ENCODE measurements at regions not wholly inside any gene's neighbourhood (a gene's known extent, or its start where the extent isn't known, plus 50 kb on each side); places are given as distances from the start of the nearest gene placed in this dataset.

DNA sequence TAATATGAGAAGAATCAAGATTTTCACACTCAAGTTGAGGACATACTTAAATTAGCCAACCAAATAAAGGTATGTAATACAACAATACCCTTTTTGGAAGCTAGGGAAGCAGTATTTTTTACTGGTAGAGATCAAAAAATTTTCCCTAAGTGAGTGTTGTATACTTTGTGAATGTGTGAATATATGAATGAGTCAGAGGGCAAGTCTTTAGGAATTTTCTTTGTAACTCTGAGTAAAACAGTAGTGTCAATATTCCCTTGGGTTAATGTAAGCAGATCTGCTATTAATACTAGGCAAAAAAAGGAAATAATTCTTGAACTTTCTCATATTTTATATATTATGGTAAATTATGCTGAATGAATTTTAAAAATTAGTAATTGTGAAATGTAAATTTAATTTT, 1161.8 kb upstream of the MIR17HG start:
- intact Hi-C loops (cut with DNase I), result no loop called here
- ATAC-seq (no peak), DNase-seq (ENCODE audit: low spot score) (no peak)

DNA sequence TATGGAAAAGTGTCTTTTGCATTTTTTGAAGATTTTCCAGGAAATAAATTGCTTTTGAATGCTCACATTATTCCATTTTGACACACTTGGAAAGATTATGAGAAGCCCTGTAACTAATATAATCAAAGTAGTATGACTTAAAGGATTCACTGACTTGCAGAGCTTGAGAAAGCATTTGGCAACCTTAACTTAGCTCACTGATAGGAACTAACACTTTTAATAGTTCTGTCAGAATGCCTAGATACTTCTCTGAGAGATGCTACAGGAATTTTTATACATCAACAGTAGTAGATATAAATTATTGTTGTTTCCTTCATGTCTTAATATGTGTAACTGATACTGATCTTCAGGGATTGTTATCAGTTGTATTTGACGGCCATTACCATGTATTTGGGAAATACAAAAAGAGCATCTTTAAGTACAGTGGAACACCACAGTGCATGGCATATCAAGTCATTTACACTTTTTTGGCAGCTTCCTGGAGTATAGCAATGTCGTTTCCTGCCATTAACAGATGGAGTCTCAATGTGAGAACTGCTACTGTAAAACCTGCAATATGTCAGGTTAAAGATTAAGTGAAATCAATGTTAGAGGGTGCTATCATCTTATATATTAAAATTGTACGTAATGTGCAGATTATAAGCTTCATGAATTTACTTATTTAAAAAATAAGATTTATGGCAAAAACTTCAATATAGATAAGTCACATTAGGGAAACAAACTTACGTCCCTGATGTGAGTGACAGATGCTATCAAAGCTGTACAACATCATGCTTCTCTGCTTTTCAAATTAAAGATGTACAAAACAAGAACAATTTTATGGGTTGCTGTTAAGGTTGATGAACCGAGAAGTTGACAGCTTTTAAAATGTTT, 1159.8 kb upstream of the MIR17HG start:
- intact Hi-C loops (cut with DNase I), result no loop called here
- DNase-seq (ENCODE audit: low spot score), result no peak
- no peak for ATAC-seq

DNA sequence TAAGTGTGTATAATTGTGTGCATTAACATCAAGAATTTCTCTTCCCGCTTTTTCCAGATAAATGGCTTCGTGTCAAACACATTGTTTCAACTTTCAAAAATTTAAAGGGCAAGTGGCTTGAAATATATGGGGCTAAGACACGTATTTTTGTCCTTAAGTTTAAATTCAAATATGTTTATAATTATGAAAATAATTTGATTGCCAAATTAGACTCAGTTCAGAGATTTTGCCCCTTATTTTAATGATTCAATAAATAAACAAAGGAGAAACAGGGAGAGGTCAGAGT, 1159.2 kb upstream of the MIR17HG start:
- ATAC-seq (no peak), DNase-seq (ENCODE audit: low spot score) (no peak)
- intact Hi-C loops (cut with DNase I), result no loop called here

DNA sequence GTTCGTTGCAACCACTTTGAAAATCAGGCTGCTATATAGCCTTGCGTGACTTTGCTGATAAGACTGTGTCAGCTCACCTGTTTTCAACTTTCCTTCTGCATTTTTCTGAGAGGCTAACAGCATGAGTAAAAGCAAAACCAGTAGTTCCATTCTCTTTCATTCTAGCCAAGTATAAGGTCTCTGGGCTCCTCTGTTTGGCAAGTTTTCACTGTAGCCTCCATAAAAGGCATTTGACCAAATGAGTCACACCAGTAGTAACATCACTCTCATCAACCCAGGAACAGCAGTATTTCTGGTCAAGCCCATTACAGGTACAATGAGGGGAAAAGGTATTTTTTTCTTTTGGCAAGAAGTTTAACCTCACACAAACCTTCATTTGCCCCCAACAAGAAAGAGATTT, 1149.8 kb upstream of the MIR17HG start:
- DNase-seq (ENCODE audit: low spot score) (no peak), ATAC-seq (no peak)
- intact Hi-C loops (cut with DNase I), result no loop called here

DNA sequence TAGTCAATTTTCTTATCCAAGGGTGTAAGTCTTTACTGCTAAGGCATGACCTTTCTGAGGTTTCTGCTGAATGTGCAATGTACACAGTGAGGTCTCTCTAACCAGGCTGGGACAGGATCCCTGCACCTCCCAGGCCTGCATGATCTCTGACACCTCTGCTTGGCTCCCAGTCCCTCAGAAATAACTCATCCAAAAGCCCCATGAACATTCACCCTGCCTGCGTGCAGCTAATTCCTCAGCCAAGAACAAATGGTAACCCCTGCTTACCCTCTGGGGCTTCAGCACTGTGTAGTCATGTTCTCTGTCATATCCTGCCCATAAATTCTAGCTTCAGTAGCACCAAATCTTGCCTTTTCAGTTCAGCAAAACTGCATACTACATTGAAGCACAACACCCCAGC, 1146.3 kb upstream of the MIR17HG start:
- no peak for DNase-seq (ENCODE audit: low spot score)
- no peak for ATAC-seq
- intact Hi-C loops (cut with DNase I), result no loop called here

DNA sequence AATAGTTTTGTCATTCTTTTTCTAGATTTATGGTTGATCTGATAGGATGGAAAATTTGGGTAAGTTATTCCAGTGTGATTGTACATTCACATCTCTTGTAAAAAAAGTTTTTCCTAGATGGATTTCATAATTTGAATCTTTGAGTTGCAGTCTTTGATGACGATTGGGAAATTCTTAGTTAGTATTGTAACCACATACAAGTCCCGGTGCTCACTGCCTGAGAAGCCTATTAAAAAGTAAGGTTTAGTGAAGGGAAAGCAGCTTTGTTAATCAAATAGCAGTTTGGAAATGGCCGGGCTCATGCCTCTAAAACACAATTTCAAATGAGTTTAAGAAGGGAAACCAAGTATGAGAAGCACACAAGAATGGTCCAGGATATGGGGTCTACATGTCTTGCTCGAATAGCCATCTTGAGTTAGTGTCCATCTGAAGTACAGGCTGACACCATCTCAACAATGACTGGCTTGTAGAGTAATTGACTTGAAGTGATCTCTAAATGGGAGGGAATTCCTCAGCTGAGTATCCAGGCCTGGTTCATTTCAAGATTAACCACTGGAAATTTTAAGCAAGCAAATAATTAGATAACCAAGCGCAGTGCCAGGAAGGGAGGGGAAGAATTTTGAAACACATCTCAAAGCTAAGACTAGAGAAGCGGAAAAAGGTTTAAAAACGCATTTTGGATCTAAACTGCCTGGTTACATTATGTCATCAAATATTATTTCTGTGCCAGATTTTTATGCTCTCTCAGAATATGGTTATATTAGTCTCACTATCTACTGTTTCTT, 1145.6 kb upstream of the MIR17HG start:
- intact Hi-C loops (cut with DNase I), result no loop called here
- ATAC-seq (no peak), DNase-seq (ENCODE audit: low spot score) (no peak)

DNA sequence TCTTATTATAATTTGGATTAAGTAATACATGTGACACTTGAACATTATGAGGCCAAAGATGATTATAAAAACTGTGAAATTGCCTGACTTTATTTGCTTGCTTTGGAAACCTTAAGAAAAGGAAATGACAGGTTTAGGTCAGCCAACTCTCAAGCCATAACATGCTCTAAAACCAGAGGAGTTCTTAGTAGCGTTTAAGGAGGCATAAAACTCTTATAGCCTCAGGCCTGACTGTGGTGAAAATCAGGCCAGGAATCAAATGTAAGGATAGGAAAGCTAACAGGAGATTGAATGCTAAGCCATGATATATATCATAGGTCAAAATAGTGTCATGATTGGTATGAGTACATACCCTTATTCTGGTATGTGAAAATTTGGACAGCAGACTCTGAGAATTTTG, 1142.4 kb upstream of the MIR17HG start:
- no peak for DNase-seq (ENCODE audit: low spot score)
- intact Hi-C loops (cut with DNase I), result no loop called here
- no peak for ATAC-seq

DNA sequence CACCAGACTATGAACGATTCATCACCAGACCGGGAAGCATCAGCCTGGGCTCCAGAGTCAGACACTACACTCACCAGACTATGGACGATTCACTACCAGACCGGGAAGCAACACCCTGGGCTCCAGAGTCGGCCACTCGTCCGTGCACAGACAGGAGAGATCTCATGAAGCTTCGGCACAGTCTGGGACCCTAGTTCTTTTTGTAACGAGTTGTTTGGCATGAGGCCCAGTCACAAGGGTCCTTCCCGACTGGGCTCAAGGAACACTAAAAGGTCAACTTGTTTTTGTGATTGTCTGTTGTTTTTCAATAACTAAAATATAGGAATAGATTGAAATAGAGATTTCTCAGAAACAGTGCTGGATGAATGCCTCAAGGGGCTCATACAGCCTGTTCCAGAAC, 1141.6 kb upstream of the MIR17HG start:
- DNase-seq (ENCODE audit: low spot score) (no peak), ATAC-seq (no peak)
- intact Hi-C loops (cut with DNase I), result no loop called here

DNA sequence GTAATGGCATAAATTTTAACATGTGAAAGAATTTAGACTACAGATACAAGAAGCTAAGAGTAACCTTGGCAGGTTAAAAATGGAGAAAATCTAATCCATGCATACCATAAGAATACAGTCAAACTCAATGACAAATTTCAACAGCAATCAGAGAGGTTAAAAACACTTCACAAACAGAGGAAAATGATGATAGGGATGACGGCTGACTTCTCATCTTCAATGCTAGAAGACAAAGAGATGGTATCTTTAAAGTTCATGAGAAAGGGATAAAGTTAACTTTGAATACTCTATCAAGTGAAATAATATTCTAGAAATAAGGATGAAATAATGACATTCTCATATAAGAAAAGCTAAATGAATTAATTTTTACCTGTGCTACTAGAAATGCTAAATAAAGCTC, 1130.2 kb upstream of the MIR17HG start:
- ATAC-seq (no peak), DNase-seq (ENCODE audit: low spot score) (no peak)
- intact Hi-C loops (cut with DNase I), result no loop called here

DNA sequence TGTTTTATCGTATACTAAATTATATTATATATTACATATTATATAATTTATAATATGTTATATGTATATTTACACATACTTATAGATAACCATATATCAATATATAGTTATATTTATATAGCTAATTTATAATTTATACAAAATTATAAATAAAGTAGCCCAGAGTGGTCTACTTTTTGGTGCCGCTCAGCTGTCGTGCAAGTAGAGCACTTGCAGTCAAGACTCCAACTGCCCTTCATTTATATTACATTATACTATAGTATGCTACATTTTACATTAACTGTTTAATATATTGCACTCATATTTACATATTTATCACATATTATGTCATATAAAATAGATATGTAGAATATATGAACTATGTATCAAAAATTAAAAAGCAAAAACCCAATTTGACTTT, 1124.7 kb upstream of the MIR17HG start:
- DNase-seq (ENCODE audit: low spot score) (no peak), ATAC-seq (no peak)
- intact Hi-C loops (cut with DNase I), result no loop called here

DNA sequence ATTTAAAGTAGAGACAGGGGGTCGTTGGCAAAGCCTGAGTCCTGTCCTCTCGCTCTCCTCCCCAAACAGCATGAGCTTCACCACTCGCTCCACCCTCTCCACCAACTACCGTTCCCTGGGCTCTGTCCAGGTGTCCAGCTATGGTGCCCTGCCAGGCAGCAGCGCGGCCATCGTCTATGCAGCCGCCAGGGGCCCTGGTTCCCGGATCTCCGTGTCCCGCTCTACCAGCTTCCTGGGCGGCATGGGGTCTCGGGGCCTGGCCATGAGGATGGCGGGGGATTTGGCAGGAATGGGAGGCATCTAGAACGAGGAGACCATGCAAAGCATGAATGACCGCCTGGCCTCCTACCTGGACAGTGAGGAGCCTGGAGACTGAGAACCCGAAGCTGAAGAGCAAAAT, 1117.2 kb upstream of the MIR17HG start:
- intact Hi-C loops (cut with DNase I), result no loop called here
- ATAC-seq (no peak), DNase-seq (ENCODE audit: low spot score) (no peak)

DNA sequence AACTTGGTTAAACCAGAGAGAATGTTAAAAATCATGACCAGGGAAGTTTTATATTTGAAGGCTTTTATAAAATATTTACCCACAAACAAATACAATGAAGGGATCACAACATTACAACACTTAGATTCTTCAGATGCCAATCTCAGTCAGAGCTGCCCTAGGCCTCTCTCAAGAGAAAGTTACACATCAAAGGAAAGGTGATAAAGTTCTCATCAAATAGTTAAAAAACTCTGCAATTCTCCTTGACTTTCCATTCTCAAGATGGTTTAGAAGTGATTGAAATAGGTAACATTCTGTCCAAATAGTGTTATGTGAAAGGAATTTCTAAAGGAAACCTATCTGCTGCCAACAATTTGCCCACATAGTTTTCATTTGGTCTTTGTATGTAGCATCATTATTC, 1115.2 kb upstream of the MIR17HG start:
- ATAC-seq (no peak), DNase-seq (ENCODE audit: low spot score) (no peak)
- intact Hi-C loops (cut with DNase I), result no loop called here

DNA sequence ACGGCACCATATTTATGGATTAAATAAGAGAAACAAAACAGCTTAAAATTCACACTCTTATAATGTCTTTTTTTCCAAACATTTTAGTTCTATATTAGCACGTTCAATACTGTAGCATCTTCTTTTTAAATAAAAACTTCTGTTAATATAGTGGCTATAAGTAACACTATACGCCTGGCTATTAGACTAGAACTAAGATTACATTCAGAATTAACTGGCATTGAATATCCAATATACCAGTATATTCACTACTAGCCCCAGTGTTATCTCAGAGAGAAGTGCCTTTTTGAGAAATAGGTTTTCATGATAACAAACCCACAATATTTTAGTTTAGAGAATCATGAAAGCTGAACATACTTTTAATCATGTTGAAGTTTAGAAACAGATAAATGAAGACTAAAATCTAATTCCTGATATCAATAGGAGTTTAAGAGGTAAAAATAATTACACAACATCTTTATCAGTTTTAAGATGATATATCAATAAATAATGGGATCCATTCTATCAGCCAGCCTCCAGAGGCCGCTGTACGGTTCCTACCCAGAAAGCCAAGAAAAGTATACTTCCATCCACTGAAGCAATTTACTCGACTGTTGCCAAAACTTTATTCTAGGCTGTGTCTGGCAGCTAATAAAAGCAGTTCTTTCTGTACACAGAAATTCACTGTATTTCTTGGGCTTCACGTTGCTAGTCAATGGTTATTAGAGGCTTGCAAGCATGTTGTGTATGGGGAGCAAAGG, 1113.4 kb upstream of the MIR17HG start:
- DNase-seq (ENCODE audit: low spot score) (no peak), ATAC-seq (no peak)
- intact Hi-C loops (cut with DNase I), result no loop called here

DNA sequence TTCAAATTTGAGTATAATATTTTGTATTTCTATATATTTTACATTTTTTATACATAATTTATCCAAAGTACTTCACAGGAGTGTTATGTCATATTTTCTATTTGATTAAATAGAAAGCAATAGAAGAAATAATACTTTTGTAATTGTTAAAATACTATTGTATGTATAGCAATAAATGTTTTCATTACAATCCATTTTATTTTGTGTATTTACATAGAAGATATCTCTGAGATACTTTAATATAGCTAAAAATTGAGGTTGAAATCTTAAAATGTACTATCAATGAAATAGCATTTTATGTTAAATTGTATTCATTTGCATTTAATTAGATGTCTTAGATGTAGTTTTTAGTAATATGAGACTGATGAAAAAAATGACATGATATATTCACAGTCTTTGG, 1109.6 kb upstream of the MIR17HG start:
- ATAC-seq, result no peak
- intact Hi-C loops (cut with DNase I), result no loop called here
- DNase-seq (ENCODE audit: low spot score), result no peak

DNA sequence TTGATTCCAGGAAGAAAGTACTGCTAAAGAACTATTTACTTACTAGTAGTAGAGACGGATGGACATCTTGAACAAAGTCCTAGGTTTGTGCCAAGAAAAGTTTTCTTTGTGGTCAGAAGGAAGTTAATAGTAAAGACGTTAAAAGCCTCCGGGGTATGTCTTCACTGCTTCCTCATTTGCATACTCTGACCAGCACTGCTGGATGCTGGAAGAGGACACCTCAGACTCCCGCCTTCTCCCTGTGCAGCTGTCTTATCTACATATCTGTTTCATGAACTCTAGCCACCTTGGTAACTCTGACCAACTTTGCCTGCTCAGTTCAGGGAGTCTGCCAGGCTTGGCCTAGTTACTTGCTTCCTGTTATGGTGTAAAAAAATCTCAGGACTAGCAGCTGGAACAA, 1109.1 kb upstream of the MIR17HG start:
- ATAC-seq (no peak), DNase-seq (ENCODE audit: low spot score) (no peak)
- intact Hi-C loops (cut with DNase I), result no loop called here

DNA sequence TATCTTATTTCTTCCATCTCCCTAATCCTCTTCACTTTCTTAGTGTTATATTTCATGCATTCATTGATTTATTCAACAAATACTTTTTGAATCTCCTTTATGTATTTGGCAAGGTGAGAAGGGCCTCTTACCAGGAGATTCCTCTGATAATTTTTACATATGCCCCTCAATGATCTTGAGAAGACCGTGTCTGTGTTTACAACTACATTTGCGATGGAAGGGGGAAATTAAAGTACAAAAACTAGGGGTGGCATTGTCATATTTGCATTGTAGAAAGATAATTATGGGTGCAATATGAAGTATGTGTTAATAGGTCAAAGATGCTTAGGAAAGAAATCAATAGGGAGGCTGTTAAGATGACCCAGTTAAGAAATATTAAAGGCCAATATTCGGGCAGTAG, 1108.4 kb upstream of the MIR17HG start:
- no peak for DNase-seq (ENCODE audit: low spot score)
- intact Hi-C loops (cut with DNase I), result no loop called here
- ATAC-seq, result no peak

DNA sequence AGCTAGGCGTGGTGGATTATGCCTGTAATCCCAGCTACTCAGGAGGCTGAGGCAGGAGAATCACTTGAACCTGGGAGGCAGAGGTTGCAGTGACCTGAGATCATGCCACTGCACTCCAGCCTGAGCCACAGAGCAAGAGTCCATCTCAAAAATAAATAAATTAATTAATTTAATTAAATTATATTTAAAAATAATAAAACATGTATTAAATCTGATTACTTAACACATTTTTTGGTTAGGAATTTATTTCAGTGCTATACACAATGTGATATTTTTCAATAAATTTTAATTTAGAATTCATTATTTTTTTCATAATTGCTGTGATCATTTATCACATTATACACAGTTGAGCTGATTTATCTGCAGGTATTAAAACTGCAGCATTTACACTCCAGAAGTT, 1101.5 kb upstream of the MIR17HG start:
- intact Hi-C loops (cut with DNase I), result no loop called here
- DNase-seq (ENCODE audit: low spot score) (no peak), ATAC-seq (no peak)

DNA sequence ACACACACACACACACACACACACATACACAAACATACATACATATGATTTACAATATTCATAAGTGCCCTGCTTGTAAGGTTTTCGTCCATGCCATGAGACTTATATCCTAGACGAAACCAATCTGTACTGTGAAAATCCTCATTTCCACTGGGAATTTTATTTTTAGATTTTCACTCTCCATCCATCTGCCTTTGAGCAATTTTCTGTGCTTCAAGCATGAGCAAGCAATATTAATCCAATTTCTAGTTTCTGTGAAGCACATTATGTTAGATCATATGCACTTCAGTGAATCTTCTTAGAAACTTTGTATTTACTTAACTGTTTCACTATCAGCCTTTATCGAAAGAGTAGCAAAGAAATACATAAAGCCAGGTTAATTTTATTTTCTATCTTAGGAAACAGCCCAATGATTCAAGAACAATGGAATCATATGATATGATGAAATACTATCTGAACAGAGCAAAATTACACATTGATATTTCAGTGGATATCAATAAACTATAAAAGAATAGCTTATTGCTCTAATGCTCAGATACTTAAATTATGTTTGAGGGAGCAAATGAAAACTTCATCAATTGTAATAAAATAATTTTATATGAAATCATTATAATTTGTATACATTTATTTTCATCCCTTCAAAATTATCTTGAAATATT, 1100.7 kb upstream of the MIR17HG start:
- no peak for ATAC-seq
- no peak for DNase-seq (ENCODE audit: low spot score)
- intact Hi-C loops (cut with DNase I), result no loop called here

DNA sequence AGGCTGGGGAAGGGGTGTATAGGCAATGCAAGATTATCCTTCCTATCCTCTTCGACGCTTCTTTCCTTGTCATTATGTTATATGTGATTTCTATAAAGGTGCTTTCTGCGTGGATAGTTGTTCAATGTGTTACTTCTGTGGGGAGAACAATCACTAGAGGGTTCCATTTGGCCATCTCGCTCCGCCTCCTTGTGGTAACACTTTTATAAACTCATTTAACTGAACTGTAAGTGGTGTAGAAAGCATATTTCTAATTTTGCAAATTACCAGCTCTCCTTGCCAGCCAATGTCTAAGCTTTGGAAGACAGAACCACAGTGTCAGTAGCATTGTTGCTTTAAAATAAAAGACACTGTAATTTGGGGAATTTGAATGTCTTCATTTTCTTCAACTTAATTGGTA, 1093.7 kb upstream of the MIR17HG start:
- ATAC-seq (no peak), DNase-seq (ENCODE audit: low spot score) (no peak)
- intact Hi-C loops (cut with DNase I), result no loop called here

DNA sequence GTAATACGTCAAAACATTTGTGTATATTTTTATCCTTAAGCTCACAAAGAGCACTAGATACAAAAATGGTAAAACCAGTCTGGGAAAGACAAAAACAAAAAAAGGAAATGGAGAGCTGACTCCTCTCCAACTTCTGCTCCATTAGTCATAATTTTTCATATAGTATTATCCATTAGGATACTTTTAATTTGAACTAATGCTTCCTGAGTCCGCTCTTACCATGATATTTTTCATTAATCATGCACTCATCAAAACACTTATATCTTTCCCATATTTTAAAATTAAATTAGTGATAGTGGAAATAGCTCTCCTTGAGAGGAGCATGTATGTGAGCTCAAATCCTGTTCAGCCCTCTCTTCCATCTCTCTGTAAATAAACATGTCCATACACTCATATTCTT, 1093.0 kb upstream of the MIR17HG start:
- intact Hi-C loops (cut with DNase I), result no loop called here
- DNase-seq (ENCODE audit: low spot score) (no peak), ATAC-seq (no peak)

Measured in sciatic nerve (tissue), 2 donors.